ENCODE measurements at regions not wholly inside any gene's neighbourhood (a gene's known extent, or its start where the extent isn't known, plus 50 kb on each side); places are given as distances from the start of the nearest gene placed in this dataset.

DNA sequence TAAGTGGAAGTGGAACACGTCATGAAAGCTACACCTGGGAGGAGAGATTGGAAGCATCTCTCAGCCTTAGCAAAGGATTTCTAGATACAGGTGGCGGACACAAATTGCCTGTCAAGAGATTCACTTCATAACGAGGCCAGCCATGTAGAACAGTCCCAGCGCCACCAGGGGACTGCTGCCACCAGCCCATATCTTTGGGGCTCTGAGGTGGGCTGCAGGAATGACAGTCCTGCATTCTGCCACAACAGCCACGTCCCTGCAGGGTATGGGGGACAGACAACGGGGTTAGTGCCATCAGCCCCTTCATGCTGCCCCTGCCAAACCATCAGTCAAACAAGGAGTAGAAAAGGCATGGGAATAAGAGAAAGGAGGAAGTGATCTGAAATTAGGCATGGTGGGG lies 81.2 kb upstream of the SASH1 start:
- no peak for DNase-seq

DNA sequence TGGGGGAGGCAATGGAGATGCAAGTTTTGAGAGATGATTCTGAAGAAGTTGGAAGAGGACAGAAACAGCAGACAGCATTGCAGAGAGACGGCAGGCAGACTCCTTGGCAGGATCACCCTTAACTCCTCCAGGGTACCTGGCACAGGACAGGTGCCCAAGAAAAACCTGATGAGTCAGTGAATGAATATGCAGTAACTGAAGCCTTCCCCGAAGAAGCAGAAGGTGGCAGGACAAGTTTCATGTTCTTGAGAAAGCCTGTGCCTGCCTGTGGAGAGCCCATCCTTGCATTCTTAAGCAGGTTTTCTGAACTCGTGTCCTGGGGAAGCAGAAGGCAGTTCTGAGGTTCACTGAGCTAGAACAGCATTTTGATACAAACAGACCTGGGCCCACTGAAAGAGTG lies 79.6 kb upstream of the SASH1 start:
- no peak for DNase-seq

DNA sequence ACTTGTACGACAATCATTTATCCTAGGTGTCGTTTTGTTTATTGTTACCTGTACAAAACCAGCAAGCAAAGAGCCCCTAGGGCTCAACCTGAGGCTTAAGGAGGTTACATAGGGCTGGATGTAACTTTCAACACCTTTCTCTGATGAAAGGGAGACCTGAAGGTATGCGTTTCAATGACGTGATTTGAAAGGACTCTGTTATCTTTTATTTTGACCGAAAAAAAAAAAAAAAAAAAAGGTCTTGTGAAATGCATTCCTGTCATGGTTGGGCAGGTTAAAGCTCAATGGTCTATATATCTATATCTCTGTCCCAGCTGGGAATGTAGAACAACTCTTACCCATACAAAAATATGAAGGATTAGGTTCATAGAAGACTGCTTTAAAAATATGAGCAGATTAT lies 78.7 kb upstream of the SASH1 start:
- no peak for DNase-seq

DNA sequence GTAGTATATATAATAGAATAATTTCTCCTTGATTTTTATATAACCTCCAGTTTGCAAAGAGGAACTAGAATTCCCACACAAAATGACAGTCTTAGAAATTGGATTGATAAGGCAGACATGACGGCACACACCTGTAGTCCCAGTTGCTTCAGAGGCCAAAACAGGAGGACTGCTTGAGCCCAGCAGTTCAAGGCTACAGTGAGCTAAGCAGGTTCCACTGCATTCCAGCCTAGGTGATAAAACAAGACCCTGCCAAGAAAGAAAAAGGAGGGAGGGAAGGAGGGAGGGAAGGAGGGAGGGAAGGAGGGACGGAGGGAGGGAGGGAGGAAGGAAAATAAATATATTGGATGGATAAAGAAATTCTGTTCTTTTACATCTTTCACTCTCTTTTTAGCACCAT lies 77.6 kb upstream of the SASH1 start:
- no peak for DNase-seq

DNA sequence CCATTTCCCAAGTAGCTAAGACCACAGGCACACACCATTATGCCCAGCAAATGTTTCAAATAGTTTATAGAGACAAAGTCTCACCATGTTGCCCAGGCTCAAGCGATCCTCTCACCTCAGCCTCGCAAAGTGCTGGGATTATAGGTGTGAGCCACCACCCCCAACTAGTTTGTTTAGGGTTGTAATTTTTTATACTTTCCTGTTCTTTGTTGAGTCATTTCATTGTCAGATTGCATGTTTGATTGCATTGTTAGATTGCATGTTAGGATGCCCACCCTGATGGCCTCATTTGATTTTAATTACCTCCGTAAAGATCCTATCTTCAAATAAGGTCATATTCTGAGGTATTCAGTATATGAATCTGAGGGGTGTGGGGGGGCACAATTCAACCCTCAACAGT lies 73.3 kb upstream of the SASH1 start:
- no peak for DNase-seq

DNA sequence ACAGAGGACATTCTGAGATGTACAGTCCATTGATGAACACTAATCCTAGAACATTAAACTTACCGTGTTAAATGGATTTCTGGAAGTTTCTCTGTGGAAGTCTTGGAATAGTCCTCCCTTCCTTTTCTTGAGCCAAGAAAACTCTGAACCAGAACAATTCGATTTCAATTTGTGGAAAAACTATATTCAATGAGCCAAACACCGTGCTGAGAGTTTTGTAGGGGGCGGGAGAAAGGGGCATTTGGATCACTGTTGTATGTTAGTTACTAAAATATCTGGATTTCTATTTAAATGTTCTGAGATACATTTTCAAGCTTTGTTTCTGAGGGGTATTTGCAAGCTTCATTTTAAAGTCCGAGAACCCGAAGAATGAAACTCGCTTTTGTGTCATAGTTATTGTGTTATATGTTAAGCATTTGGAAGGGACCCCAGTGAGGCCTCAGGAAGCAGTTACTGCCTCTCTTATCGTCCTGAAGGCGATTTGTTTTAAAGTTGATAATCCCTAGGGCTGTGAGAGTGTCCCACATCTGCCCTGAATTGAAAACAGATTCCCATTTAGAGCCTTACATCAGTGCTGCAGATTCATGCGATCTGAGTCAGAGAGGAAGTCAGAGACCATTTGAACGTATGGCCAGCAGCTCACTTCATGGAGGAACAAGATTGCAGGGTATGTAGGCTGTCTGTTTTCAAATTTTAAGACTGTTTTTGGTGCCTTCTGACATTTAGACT lies 70.8 kb upstream of the SASH1 start:
- DNase-seq, result peak; percentile 82

DNA sequence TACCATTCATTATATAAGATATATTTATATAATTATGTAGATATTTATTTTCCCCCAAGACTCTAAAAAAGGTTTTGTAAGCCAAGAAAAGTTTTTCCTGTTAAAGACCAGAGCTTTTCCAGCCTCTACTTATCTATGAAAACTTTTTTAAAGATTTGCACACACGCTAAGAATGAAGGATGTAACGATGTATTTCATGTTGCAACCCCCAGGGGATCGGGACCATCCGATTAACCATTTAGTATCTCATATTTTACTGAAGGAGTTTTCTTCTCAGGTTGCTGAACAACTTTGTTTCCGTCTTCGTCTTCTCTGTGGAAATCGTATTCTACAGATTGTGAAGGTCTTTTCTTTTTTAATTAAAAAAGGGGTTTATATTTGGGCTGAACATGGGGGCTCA lies 70.0 kb upstream of the SASH1 start:
- no peak for DNase-seq

DNA sequence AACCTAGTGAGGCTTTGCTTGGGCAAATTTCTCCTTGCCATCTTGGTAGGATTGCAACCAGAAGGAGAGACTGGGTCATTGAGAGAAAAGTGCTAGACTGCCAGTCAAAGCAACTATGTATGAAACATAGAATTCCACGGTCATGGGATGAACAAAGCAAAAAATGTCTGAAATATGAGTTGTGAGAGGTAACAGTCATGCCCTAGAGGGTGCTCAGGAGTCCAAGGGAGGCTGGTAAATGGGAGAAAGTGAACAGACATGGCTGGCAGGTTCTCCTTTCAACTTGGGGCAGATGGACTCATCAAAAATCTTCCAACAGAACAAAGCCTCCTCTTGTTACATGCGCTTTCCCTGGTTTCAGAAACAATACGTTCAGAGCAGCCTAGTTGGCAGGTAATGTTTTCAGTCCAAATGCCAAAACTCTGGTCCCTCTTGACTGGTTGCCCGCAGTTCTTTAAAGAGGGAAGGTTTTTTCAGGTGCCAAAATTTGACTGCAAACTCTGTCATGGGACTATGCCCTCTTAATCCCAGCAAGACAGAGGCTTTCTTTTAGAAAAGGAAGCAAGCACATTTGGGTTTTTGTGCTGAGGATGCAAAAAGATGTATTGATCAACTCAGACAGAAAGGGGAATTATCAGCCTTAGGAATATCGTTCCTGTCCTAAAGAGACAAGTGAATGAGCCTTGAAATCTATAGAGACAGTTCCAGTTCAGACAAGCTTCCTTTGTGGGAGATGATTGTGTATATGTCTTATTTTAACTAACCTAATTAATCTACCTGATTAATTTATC lies 68.5 kb upstream of the SASH1 start:
- DNase-seq, result no peak

DNA sequence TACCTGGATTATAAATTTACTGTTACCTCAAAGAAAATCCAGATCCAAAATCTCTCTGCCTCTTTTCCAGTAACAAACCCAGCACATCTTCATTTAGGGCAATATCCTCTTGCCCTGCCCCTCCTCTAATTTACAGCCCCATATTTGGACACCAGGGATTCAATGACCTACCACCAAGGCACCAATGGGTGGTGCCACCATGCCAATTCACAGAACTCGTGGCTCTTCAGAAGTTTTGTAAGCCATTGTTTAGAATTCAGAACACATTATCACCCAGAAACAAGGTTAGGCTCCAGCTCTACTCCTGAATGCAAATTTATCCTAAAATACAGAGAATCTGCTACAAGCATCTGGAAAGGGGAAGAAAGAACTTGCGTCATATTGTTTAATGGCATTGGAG lies 67.8 kb upstream of the SASH1 start:
- no peak for DNase-seq

DNA sequence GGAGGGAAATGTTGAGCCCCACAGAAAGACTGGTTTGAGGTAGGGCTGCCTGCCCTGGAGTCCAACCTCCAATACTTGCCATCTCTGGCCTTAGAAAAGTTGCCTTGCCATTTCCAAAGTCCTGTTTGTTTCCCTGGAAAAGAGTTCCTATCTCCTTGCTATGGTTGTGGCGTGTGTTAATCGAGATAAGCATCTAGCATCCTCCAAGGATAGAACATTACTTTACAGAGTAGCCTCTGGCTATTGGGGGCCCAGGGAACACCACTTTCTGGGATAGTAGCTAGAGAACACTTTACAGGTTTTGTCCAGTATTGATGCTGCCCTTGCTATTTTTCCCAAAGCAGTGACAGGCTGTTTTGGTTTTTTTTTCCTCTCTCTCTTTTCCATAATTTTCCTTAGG lies 57.4 kb upstream of the SASH1 start:
- no peak for DNase-seq

DNA sequence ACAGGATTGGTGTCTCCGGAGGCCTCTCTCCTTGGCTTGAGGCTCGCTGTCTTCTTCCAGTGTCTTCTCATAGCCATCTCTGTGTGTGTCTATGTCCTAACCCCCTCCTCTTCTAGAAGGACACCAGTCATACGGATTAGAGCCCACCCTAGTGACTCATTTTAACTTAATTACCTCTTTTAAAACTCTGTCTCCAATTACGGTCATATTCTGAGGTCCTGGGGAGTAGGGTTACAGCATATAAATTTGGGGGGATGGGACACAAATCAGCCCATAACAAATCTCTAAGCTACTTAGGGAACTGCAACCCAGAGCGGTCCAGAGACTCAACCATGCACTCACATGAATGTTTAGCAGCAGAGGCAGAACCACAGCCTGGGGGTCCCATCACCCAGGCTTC lies 56.1 kb upstream of the SASH1 start:
- no peak for DNase-seq

DNA sequence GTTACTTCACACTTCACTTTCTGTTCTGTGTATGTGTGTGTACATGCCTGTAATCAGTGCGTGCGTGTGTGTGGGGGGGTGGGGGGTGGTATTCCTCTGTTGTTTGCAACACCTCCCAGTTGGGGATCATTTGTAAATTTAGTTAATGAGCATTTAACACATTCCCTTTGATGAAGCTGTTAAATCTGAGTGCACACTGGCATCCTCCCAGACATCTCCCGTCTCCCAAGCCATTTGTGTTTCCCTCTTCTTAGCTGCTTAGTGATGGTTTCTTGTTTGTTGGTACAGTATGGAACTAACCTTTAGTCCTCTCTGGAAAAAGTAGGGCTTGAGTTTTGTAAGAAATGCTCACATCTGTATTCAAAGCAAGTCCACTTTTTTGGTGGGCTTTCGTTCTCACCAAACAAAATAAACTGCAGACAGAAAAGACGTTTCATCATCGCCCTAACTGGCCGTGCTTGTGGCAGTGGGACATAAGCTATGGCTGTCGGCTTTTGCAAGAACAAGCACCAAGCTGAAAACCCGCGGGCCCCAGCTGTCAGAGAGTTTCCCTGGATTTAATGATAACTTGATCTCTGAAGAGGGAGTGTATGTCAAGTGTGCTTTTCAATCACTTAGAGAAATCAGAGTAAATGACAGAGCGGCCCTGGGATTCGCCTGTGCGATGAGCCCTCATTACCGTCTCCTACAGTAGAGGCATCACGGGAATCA lies 54.9 kb upstream of the SASH1 start:
- no peak for DNase-seq

DNA sequence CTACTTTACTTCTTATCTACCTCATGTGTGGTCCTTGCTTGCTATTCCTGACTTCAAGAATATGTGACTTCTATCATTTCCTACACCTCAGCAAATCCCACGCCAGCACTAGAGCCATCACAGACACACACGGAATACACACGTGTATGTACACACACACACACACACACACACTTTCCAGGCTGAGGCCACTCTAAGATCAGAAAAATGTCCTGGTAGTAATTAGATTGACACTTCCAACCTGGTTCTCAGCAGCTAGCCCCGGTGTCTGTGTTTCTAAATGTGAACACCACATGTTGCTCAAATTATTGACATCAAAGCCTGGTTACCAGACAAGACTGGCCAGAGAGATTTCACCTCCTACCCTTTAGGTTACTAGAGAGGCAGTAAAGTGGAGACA lies 54.1 kb upstream of the SASH1 start:
- DNase-seq, result no peak

DNA sequence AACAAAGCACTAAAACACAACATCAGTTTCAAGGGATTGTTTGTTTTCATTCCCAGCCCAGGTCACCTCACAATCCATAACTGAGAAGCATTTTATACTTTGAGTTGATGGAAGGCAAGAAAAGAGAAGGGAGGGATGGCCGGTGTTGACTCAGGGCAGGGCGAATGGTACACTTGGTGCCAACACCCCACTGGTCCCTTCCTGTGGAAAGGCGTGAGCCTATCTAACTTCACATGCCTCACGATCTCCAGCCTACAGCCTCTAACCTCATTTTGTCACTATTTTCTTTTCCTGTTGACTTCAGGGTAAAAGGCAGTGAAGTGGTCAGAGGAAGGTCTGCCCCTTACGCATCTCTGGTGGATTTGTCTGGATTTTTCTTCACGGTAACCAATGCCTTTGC lies 53.5 kb upstream of the SASH1 start:
- DNase-seq, result no peak

DNA sequence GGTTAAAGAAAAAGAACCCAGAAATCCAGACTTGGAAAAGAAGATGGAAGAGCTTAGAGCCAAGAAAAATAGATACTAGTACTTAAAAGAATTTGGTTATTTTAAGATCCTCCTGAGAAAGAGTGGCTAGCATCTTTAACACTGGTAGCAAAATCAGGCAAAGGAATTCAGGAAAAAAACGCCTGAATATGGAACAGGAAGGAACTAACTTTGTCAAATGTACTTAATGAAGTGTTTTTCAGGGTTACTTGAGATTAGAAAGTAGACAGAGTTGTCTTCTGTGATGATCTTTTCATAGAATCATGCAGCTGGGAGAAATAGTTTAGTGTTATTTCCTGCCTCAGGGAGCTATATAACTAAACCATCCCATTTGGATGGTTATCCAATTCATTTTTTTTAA lies 50.8 kb upstream of the SASH1 start:
- no peak for DNase-seq
